K562 (cell line): ENCODE measurements at regions not wholly inside any gene's neighbourhood (a gene's known extent, or its start where the extent isn't known, plus 50 kb on each side); places are given as distances from the start of the nearest gene placed in this dataset.
A peak's percentile ranks its signal among the peaks of the same experiment; 100 is the strongest.

Experiments
- ARNT ChIP-seq, 2 experiments: fragments of 450-650 bp; IDR thresholded peaks; 2 replicates each; pipeline ENCODE4 v1.6.1; 2016; ENCODE audit warnings: mild to moderate bottlenecking in 1 of 2
- BACH1 ChIP-seq: fragments of 200-800 bp; sonication (Bioruptor generic); IDR thresholded peaks from 2 replicates; pipeline ENCODE4 v1.6.1; 2016; ENCODE audit warnings: missing genetic modification characterization, missing compliant biosample characterization
- ETV1 ChIP-seq: fragments of 450-650 bp; conservative IDR thresholded peaks from 2 replicates; pipeline ENCODE4 v1.6.1; 2016; ENCODE audit warnings: missing genetic modification characterization, control low read depth, low read depth, missing compliant biosample characterization
- FUS ChIP-seq: fragments of 200-400 bp; formaldehyde crosslinking; optimal IDR thresholded peaks from 2 replicates; pipeline ENCODE3; 2017; ENCODE audit warnings: low read depth, low read length
- GTF2A2 ChIP-seq: IDR thresholded peaks from 2 replicates; pipeline ENCODE4 v1.6.1; 2016; ENCODE audit warnings: mild to moderate bottlenecking, missing genetic modification characterization, missing compliant biosample characterization
- HIVEP1 ChIP-seq: fragments of 250-450 bp; sonication (Bioruptor Pico); IDR thresholded peaks from 2 replicates; pipeline ENCODE4 v1.4.0; 2020; ENCODE audit warnings: mild to moderate bottlenecking
- MAZ ChIP-seq, 2 experiments: fragments of 450-650 bp in 1 of 2; sonication (generic) in 1 of 2; formaldehyde crosslinking; IDR thresholded peaks in 1 of 2; conservative IDR thresholded peaks in 1 of 2; 2 replicates each; pipeline versions ENCODE4 v1.4.0 to v1.5.0; 2020; ENCODE audit warnings: mild to moderate bottlenecking in 1 of 2, missing genetic modification reagents in 1 of 2
- RBM15 ChIP-seq: fragments of 200-400 bp; formaldehyde crosslinking; IDR thresholded peaks from 2 replicates; pipeline ENCODE4 v1.6.1; 2018; ENCODE audit warnings: mild to moderate bottlenecking, low read length, moderate library complexity; ENCODE audit not compliant: insufficient read depth
- RBM17 ChIP-seq: fragments of 200-400 bp; formaldehyde crosslinking; IDR thresholded peaks from 2 replicates; pipeline ENCODE4 v1.6.1; 2017; ENCODE audit warnings: low read depth, mild to moderate bottlenecking, low read length, borderline replicate concordance
- SAFB ChIP-seq: fragments of 200-400 bp; formaldehyde crosslinking; IDR thresholded peaks from 2 replicates; pipeline ENCODE4 v1.6.1; 2017; ENCODE audit warnings: low read depth, low read length, borderline replicate concordance
- SIN3B ChIP-seq: fragments of 450-650 bp; IDR thresholded peaks from 2 replicates; pipeline ENCODE4 v1.6.1; 2017; ENCODE audit warnings: low read depth, mild to moderate bottlenecking, moderate library complexity
- SNRNP70 ChIP-seq: fragments of 200-400 bp; formaldehyde crosslinking; optimal IDR thresholded peaks from 2 replicates; pipeline ENCODE3; 2017; ENCODE audit warnings: low read depth, low read length
- TRIM28 ChIP-seq: fragments of 450-650 bp; IDR thresholded peaks from 2 replicates; pipeline ENCODE4 v1.6.1; 2017
- ZBTB1 ChIP-seq: sonication (generic); formaldehyde crosslinking; IDR thresholded peaks from 2 replicates; pipeline ENCODE4 v1.8.1; 2023; ENCODE audit warnings: missing genetic modification reagents, low read depth, mild to moderate bottlenecking, borderline replicate concordance
- ZNF408 ChIP-seq: fragments of 250-450 bp; sonication (Bioruptor Pico); IDR thresholded peaks from 2 replicates; pipeline ENCODE4 v1.4.0; 2020; ENCODE audit warnings: low read depth, mild to moderate bottlenecking, moderate library complexity
- ZNF764 ChIP-seq: fragments of 250-450 bp; sonication (Bioruptor Pico); IDR thresholded peaks from 2 replicates; pipeline ENCODE4 v1.4.0; 2020; ENCODE audit warnings: low read depth, mild to moderate bottlenecking, moderate library complexity
- TF ChIP-seq, protein P1 (sequence below): fragments of 450-650 bp; IDR thresholded peaks from 2 replicates; pipeline ENCODE4 v1.6.1; 2016; ENCODE audit warnings: mild to moderate bottlenecking, moderate library complexity
- TF ChIP-seq, protein P2 (sequence below): IDR thresholded peaks from 2 replicates; pipeline ENCODE4 v1.6.1; 2011; ENCODE audit not compliant: insufficient read length; ENCODE audit errors: extremely low read depth

DNA sequence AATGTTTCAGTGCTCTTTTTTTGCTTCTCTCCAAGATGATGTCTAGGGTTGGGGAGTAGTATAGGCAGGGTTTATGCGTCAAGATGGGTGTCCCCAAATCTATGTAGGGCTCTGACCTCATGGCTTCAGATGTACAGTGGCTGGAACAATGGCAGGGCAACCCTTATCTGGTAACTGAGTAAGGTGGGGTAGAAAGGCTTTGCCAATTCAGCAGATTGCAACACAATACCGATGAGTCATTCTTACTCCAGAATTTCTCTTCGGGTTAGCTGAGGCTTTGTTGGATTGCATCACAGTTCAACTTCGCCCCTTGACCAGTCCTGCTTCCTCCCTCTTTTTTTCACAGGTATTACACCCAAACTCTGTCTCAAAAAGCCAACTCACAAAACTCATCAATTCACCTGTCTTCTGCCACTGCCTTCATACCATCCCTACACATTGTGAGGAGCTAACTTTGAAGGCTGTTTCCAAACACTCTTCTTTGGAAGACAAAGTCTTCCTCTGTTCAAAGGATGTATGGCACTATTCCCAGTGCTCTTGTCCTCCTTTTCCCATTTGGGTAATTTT is 190.2 kb upstream of the CNOT2 start (continued):
- TF ChIP-seq RBM15 (no peak), RBM17 (no peak), SIN3B (no peak), HIVEP1 (CRISPR knock-in tag) (no peak), MAZ (CRISPR knock-in tag; conservative IDR thresholded peaks at IDR 0.05 in 1 of 2, IDR thresholded peaks at IDR 0.05 in 1 of 2) (no peak), SAFB (no peak), BACH1 (tag) (peak; percentile 81), FUS (no peak), SNRNP70 (no peak), ZNF408 (CRISPR knock-in tag) (no peak), GTF2A2 (tag) (no peak), ZBTB1 (CRISPR knock-in tag) (no peak), ETV1 (tag) (no peak; the same call in none of the 2 replicates), TRIM28 (peak; percentile 60; the same call in 1 of the 2 replicates), ZNF764 (CRISPR knock-in tag) (no peak), ARNT (IDR thresholded peaks at IDR 0.05) (no peak; a peak in 1 of 4 replicates)
- TF ChIP-seq, protein P1, sequence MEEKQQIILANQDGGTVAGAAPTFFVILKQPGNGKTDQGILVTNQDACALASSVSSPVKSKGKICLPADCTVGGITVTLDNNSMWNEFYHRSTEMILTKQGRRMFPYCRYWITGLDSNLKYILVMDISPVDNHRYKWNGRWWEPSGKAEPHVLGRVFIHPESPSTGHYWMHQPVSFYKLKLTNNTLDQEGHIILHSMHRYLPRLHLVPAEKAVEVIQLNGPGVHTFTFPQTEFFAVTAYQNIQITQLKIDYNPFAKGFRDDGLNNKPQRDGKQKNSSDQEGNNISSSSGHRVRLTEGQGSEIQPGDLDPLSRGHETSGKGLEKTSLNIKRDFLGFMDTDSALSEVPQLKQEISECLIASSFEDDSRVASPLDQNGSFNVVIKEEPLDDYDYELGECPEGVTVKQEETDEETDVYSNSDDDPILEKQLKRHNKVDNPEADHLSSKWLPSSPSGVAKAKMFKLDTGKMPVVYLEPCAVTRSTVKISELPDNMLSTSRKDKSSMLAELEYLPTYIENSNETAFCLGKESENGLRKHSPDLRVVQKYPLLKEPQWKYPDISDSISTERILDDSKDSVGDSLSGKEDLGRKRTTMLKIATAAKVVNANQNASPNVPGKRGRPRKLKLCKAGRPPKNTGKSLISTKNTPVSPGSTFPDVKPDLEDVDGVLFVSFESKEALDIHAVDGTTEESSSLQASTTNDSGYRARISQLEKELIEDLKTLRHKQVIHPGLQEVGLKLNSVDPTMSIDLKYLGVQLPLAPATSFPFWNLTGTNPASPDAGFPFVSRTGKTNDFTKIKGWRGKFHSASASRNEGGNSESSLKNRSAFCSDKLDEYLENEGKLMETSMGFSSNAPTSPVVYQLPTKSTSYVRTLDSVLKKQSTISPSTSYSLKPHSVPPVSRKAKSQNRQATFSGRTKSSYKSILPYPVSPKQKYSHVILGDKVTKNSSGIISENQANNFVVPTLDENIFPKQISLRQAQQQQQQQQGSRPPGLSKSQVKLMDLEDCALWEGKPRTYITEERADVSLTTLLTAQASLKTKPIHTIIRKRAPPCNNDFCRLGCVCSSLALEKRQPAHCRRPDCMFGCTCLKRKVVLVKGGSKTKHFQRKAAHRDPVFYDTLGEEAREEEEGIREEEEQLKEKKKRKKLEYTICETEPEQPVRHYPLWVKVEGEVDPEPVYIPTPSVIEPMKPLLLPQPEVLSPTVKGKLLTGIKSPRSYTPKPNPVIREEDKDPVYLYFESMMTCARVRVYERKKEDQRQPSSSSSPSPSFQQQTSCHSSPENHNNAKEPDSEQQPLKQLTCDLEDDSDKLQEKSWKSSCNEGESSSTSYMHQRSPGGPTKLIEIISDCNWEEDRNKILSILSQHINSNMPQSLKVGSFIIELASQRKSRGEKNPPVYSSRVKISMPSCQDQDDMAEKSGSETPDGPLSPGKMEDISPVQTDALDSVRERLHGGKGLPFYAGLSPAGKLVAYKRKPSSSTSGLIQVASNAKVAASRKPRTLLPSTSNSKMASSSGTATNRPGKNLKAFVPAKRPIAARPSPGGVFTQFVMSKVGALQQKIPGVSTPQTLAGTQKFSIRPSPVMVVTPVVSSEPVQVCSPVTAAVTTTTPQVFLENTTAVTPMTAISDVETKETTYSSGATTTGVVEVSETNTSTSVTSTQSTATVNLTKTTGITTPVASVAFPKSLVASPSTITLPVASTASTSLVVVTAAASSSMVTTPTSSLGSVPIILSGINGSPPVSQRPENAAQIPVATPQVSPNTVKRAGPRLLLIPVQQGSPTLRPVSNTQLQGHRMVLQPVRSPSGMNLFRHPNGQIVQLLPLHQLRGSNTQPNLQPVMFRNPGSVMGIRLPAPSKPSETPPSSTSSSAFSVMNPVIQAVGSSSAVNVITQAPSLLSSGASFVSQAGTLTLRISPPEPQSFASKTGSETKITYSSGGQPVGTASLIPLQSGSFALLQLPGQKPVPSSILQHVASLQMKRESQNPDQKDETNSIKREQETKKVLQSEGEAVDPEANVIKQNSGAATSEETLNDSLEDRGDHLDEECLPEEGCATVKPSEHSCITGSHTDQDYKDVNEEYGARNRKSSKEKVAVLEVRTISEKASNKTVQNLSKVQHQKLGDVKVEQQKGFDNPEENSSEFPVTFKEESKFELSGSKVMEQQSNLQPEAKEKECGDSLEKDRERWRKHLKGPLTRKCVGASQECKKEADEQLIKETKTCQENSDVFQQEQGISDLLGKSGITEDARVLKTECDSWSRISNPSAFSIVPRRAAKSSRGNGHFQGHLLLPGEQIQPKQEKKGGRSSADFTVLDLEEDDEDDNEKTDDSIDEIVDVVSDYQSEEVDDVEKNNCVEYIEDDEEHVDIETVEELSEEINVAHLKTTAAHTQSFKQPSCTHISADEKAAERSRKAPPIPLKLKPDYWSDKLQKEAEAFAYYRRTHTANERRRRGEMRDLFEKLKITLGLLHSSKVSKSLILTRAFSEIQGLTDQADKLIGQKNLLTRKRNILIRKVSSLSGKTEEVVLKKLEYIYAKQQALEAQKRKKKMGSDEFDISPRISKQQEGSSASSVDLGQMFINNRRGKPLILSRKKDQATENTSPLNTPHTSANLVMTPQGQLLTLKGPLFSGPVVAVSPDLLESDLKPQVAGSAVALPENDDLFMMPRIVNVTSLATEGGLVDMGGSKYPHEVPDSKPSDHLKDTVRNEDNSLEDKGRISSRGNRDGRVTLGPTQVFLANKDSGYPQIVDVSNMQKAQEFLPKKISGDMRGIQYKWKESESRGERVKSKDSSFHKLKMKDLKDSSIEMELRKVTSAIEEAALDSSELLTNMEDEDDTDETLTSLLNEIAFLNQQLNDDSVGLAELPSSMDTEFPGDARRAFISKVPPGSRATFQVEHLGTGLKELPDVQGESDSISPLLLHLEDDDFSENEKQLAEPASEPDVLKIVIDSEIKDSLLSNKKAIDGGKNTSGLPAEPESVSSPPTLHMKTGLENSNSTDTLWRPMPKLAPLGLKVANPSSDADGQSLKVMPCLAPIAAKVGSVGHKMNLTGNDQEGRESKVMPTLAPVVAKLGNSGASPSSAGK, result peak; percentile 76
- TF ChIP-seq, protein P2, sequence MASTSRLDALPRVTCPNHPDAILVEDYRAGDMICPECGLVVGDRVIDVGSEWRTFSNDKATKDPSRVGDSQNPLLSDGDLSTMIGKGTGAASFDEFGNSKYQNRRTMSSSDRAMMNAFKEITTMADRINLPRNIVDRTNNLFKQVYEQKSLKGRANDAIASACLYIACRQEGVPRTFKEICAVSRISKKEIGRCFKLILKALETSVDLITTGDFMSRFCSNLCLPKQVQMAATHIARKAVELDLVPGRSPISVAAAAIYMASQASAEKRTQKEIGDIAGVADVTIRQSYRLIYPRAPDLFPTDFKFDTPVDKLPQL, result no peak
